H9 (cell line): ENCODE measurements at regions not wholly inside any gene's neighbourhood (a gene's known extent, or its start where the extent isn't known, plus 50 kb on each side); places are given as distances from the start of the nearest gene placed in this dataset.

Source experiments
- DNase-seq: peaks from one replicate; pipeline ENCODE4 v3.0.0-alpha.2; 2017
- H2AFZ ChIP-seq: one replicate; pipeline ENCODE4 v1.6.1; 2013; ENCODE audit warnings: mild to moderate bottlenecking, low read length, control low read depth, moderate library complexity
- H2AK5ac ChIP-seq: 2 replicates; pipeline ENCODE4 v1.6.1; 2013; ENCODE audit warnings: low read length, control low read depth, mixed read lengths; ENCODE audit not compliant: insufficient read length
- H2BK120ac ChIP-seq: one replicate; pipeline ENCODE4 v1.6.1; 2013; ENCODE audit warnings: low read depth, mild to moderate bottlenecking, low read length, control low read depth, inconsistent platforms; ENCODE audit not compliant: poor library complexity, severe bottlenecking
- H2BK12ac ChIP-seq: 2 replicates; pipeline ENCODE4 v1.6.1; 2013; ENCODE audit warnings: low read length, control low read depth, mixed read lengths, low read depth; ENCODE audit not compliant: insufficient read length
- H2BK15ac ChIP-seq: 2 replicates; pipeline ENCODE4 v1.6.1; 2013; ENCODE audit warnings: low read depth, low read length, control low read depth
- H2BK20ac ChIP-seq: one replicate; pipeline ENCODE4 v1.6.1; 2013; ENCODE audit warnings: low read depth, mild to moderate bottlenecking, low read length, control low read depth, inconsistent platforms; ENCODE audit not compliant: poor library complexity, severe bottlenecking
- H2BK5ac ChIP-seq: 2 replicates; pipeline ENCODE4 v1.6.1; 2013; ENCODE audit warnings: low read length, control low read depth, mixed read lengths; ENCODE audit not compliant: insufficient read length
- H3K14ac ChIP-seq: 2 replicates; pipeline ENCODE4 v1.6.1; 2013; ENCODE audit warnings: low read length, control low read depth; ENCODE audit not compliant: insufficient read depth
- H3K18ac ChIP-seq: 2 replicates; pipeline ENCODE4 v1.6.1; 2013; ENCODE audit warnings: low read depth, mild to moderate bottlenecking, mixed read lengths, low read length, control low read depth; ENCODE audit not compliant: insufficient read length
- H3K23ac ChIP-seq: 2 replicates; pipeline ENCODE4 v1.6.1; 2013; ENCODE audit warnings: low read length, control low read depth, mixed read lengths, low read depth; ENCODE audit not compliant: insufficient read length
- H3K23me2 ChIP-seq: 2 replicates; pipeline ENCODE4 v1.6.1; 2013; ENCODE audit warnings: low read depth, mild to moderate bottlenecking, mixed read lengths, low read length, control low read depth; ENCODE audit not compliant: insufficient read length, poor library complexity, severe bottlenecking
- H3K27ac ChIP-seq: 2 replicates; pipeline ENCODE4 v1.5.1; 2013; ENCODE audit warnings: low read length, control low read depth, mixed read lengths, low read depth; ENCODE audit not compliant: insufficient read length
- H3K27me3 ChIP-seq: 2 replicates; pipeline ENCODE4 v1.6.1; 2013; ENCODE audit warnings: low read length, control low read depth, inconsistent platforms; ENCODE audit not compliant: insufficient read depth
- H3K4ac ChIP-seq: 2 replicates; pipeline ENCODE4 v1.6.1; 2013; ENCODE audit warnings: low read depth, mild to moderate bottlenecking, control low read depth, inconsistent platforms, low read length, moderate library complexity
- H3K4me1 ChIP-seq: 2 replicates; pipeline ENCODE4 v1.6.1; 2013; ENCODE audit warnings: low read length, control low read depth, inconsistent platforms; ENCODE audit not compliant: insufficient read depth
- H3K4me2 ChIP-seq: 2 replicates; pipeline ENCODE4 v1.6.1; 2013; ENCODE audit warnings: low read length, control low read depth, mixed read lengths; ENCODE audit not compliant: insufficient read length, insufficient read depth
- H3K56ac ChIP-seq: 2 replicates; pipeline ENCODE4 v1.6.1; 2013; ENCODE audit warnings: low read depth, mild to moderate bottlenecking, mixed read lengths, low read length, control low read depth; ENCODE audit not compliant: insufficient read length
- H3K79me1 ChIP-seq: 2 replicates; pipeline ENCODE4 v1.6.1; 2013; ENCODE audit warnings: low read depth, mild to moderate bottlenecking, moderate library complexity, low read length, control low read depth, inconsistent platforms; ENCODE audit not compliant: insufficient read depth, poor library complexity, severe bottlenecking
- H3K79me2 ChIP-seq: 2 replicates; pipeline ENCODE4 v1.6.1; 2013; ENCODE audit warnings: low read length, control low read depth, inconsistent platforms; ENCODE audit not compliant: insufficient read depth
- H3K9ac ChIP-seq: 2 replicates; pipeline ENCODE4 v1.6.1; 2013; ENCODE audit warnings: low read length, control low read depth, mixed read lengths; ENCODE audit not compliant: insufficient read length; ENCODE audit errors: extremely low read depth
- H3K9me3 ChIP-seq: one replicate; pipeline ENCODE4 v1.6.1; 2013; ENCODE audit warnings: low read depth, low read length, inconsistent platforms; ENCODE audit not compliant: control insufficient read depth
- H3T11ph ChIP-seq: one replicate; pipeline ENCODE4 v1.6.1; 2013; ENCODE audit warnings: mild to moderate bottlenecking, low read length, control low read depth, inconsistent platforms
- H4K20me1 ChIP-seq: one replicate; pipeline ENCODE4 v1.6.1; 2013; ENCODE audit not compliant: control insufficient read depth, insufficient read length, insufficient read depth
- H4K5ac ChIP-seq: 2 replicates; pipeline ENCODE4 v1.6.1; 2013; ENCODE audit warnings: low read depth, mild to moderate bottlenecking, mixed read lengths, low read length, control low read depth; ENCODE audit not compliant: insufficient read length
- H4K8ac ChIP-seq: replicated peaks from 2 replicates; pipeline ENCODE4 v1.6.1; 2013; ENCODE audit warnings: low read length, control low read depth, mixed read lengths, low read depth; ENCODE audit not compliant: insufficient read length
- H4K91ac ChIP-seq: 2 replicates; pipeline ENCODE4 v1.6.1; 2013; ENCODE audit warnings: low read depth, mild to moderate bottlenecking, moderate library complexity, mixed read lengths, low read length, control low read depth; ENCODE audit not compliant: insufficient read length
- H3K27ac Mint-ChIP-seq, 3 experiments: 2 replicates in 2 of 3; 3 replicates in 1 of 3; pipeline ENCODE4 v1.8.0; 2020 to 2021; ENCODE audit warnings: mixed read lengths in 3 of 3, mild to moderate bottlenecking in 1 of 3, moderate library complexity in 1 of 3
- H3K27me3 Mint-ChIP-seq: 2 replicates; pipeline ENCODE4 v1.8.0; 2021; ENCODE audit warnings: low read depth, mild to moderate bottlenecking, moderate library complexity, mixed read lengths
- H3K36me3 Mint-ChIP-seq, 3 experiments: 2 replicates in 2 of 3; 3 replicates in 1 of 3; pipeline ENCODE4 v1.8.0; 2020 to 2021; ENCODE audit warnings: low read depth in 3 of 3, mixed read lengths in 3 of 3; ENCODE audit not compliant: insufficient read depth in 1 of 3
- H3K4me1 Mint-ChIP-seq, 2 experiments: 2 replicates each; pipeline ENCODE4 v1.8.0; 2020; ENCODE audit warnings: mixed read lengths in 2 of 2
- H3K4me3 Mint-ChIP-seq, 2 experiments: 2 replicates in 1 of 2; 3 replicates in 1 of 2; pipeline ENCODE4 v1.8.0; 2020 to 2021; ENCODE audit warnings: mild to moderate bottlenecking in 2 of 2, mixed read lengths in 2 of 2, moderate library complexity in 1 of 2
- H3K9me3 Mint-ChIP-seq, 2 experiments: 2 replicates in 1 of 2; 3 replicates in 1 of 2; pipeline ENCODE4 v1.8.0; 2020; ENCODE audit warnings: mild to moderate bottlenecking in 2 of 2, mixed read lengths in 2 of 2, moderate library complexity in 1 of 2
- CTCF ChIP-seq: fragments of 200-600 bp; sonication (generic); conservative IDR thresholded peaks from 3 replicates; pipeline ENCODE4 v1.8.0; 2021; ENCODE audit warnings: antibody characterized with exemption, mild to moderate bottlenecking
- WGBS: extraction: QIAGEN DNeasy Blood & Tissue Kit; methylation state at CpG from one replicate; pipeline ENCODE4 v1.1.7; 2013; ENCODE audit warnings: missing lambda C conversion rate, low lambda C conversion rate, mixed read lengths; ENCODE audit not compliant: insufficient read length; ENCODE audit errors: extremely low coverage; 5-methylcytosine and 5-hydroxymethylcytosine counted together

GRCh38 chr4:128521648-128522111 lies 234.1 kb upstream of the PGRMC2 start:
- Histone ChIP-seq H2AFZ (no peak overlapping the region), H3K79me2 (no peaks in the 10 kb centered on the region), H3K14ac (no peak overlapping the region), H3K9ac (no peak overlapping the region), H3K9me3 (no peaks in the 10 kb centered on the region), H4K8ac (no peak overlapping the region), H2BK5ac (no peak overlapping the region), H4K20me1 (no peaks in the 10 kb centered on the region), H2BK15ac (no peak overlapping the region), H2BK120ac (no peak overlapping the region), H4K5ac (no peak overlapping the region), H2BK12ac (no peak overlapping the region), H3K23me2 (no peaks in the 10 kb centered on the region), H2AK5ac (no peak overlapping the region), H3K27ac (no peak overlapping the region), H3K27me3 (no peaks in the 10 kb centered on the region), H3K79me1 (no peaks in the 10 kb centered on the region), H3K4me2 (no peak overlapping the region), H3K18ac (no peak overlapping the region), H3K56ac (no peak overlapping the region), H2BK20ac (no peak overlapping the region), H3T11ph (no peak overlapping the region), H4K91ac (no peak overlapping the region), H3K4me1 (peaks cover 6% of the 10 kb centered on the region; the same call in 1 of the 2 replicates), H3K23ac (no peak overlapping the region), H3K4ac (no peak overlapping the region)
- H3K4me1 Mint-ChIP-seq = peaks cover 25% of the 10 kb centered on the region in 2 experiments
- TF ChIP-seq CTCF = no peak
- H3K36me3 Mint-ChIP-seq = no peaks in the 10 kb centered on the region
- no peak overlapping the region for H3K27ac Mint-ChIP-seq
- no peaks in the 10 kb centered on the region for H3K9me3 Mint-ChIP-seq
- DNase-seq = no peak
- no peaks in the 10 kb centered on the region for H3K27me3 Mint-ChIP-seq
- H3K4me3 Mint-ChIP-seq = no peak overlapping the region
- no CpG with 5 or more reads among the region's 4 CpGs for whole genome bisulfite sequencing
